HEK293 (cell line): ENCODE measurements at regions not wholly inside any gene's neighbourhood (a gene's known extent, or its start where the extent isn't known, plus 50 kb on each side); places are given as distances from the start of the nearest gene placed in this dataset.

Source experiments
- CTCF ChIA-PET: fragments of 350-600 bp; formaldehyde crosslinking; extraction: SDS; loops from one replicate; lab custom pipeline; 2021; ENCODE audit warnings: antibody characterized with exemption; lab: Yijun Ruan, JAX
- POLR2A ChIA-PET: fragments of 300-600 bp; formaldehyde crosslinking; extraction: SDS; loops from one replicate; lab custom pipeline; 2020; ENCODE audit warnings: antibody characterized with exemption, inconsistent platforms; lab: Yijun Ruan, JAX
- H3K27ac ChIP-seq: fragments of 200-500 bp; sonication (Bioruptor generic); 2 replicates; pipeline ENCODE4 v1.5.1; 2014; ENCODE audit warnings: low read depth, low read length, control low read depth, inconsistent platforms; ENCODE audit errors: extremely low read depth
- H3K36me3 ChIP-seq, 2 experiments: fragments of 200-500 bp in 1 of 2; sonication (Bioruptor generic) in 1 of 2; 1 replicate in 1 of 2; 2 replicates in 1 of 2; pipeline ENCODE4 v1.5.1; 2014 to 2017; ENCODE audit warnings: inconsistent platforms in 2 of 2, low read length in 2 of 2; ENCODE audit not compliant: control insufficient read depth in 2 of 2, insufficient read depth in 1 of 2
- H3K4me1 ChIP-seq: fragments of 200-500 bp; sonication (Bioruptor generic); 2 replicates; pipeline ENCODE4 v1.5.1; 2014; ENCODE audit warnings: mild to moderate bottlenecking, low read length, inconsistent platforms; ENCODE audit not compliant: control insufficient read depth, insufficient read depth
- H3K4me3 ChIP-seq: 2 replicates; pipeline ENCODE4 v1.5.1; 2011; ENCODE audit warnings: low read depth, mild to moderate bottlenecking, control low read depth, low read length, moderate library complexity
- H3K9me3 ChIP-seq: fragments of 200-500 bp; sonication (Bioruptor generic); 2 replicates; pipeline ENCODE4 v1.5.1; 2014; ENCODE audit warnings: low read depth, low read length, inconsistent platforms; ENCODE audit not compliant: control insufficient read depth, insufficient read depth
- AEBP2 ChIP-seq: fragments of 450-650 bp; formaldehyde crosslinking; IDR thresholded peaks from 2 replicates; pipeline ENCODE4 v1.5.1; 2016; ENCODE audit warnings: missing biosample characterization, missing genetic modification characterization, borderline replicate concordance
- EGR2 ChIP-seq: fragments of 450-650 bp; formaldehyde crosslinking; IDR thresholded peaks from 2 replicates; pipeline ENCODE4 v1.5.1; 2016; ENCODE audit warnings: low read depth, missing biosample characterization, missing genetic modification characterization
- GFI1B ChIP-seq: fragments of 450-650 bp; formaldehyde crosslinking; IDR thresholded peaks from 2 replicates; pipeline ENCODE4 v1.5.1; 2016; ENCODE audit warnings: missing biosample characterization, missing genetic modification characterization
- GLI2 ChIP-seq: fragments of 450-650 bp; formaldehyde crosslinking; IDR thresholded peaks from 2 replicates; pipeline ENCODE4; 2017; ENCODE audit warnings: missing biosample characterization, missing genetic modification characterization, low read depth, borderline replicate concordance
- KLF10 ChIP-seq: fragments of 450-650 bp; IDR thresholded peaks from 2 replicates; pipeline ENCODE4 v1.5.1; 2018; ENCODE audit warnings: missing biosample characterization, mild to moderate bottlenecking, missing genetic modification characterization
- MZF1 ChIP-seq: fragments of 450-650 bp; formaldehyde crosslinking; IDR thresholded peaks from 2 replicates; pipeline ENCODE4 v1.5.1; 2017; ENCODE audit warnings: missing biosample characterization, missing genetic modification characterization, borderline replicate concordance
- PRDM2 ChIP-seq: fragments of 450-650 bp; formaldehyde crosslinking; IDR thresholded peaks from 2 replicates; pipeline ENCODE4 v1.5.1; 2016; ENCODE audit warnings: missing biosample characterization, missing genetic modification characterization, borderline replicate concordance
- RBAK ChIP-seq: fragments of 450-650 bp; formaldehyde crosslinking; IDR thresholded peaks from 2 replicates; pipeline ENCODE4 v1.5.1; 2016; ENCODE audit warnings: missing biosample characterization, missing genetic modification characterization
- SP7 ChIP-seq: fragments of 450-650 bp; formaldehyde crosslinking; IDR thresholded peaks from 2 replicates; pipeline ENCODE4 v1.5.1; 2016; ENCODE audit warnings: missing biosample characterization, missing genetic modification characterization
- TCF7L2 ChIP-seq: IDR thresholded peaks from 2 replicates; pipeline ENCODE4 v1.6.1; 2011; ENCODE audit warnings: low read depth, mild to moderate bottlenecking, inconsistent platforms, low read length, moderate library complexity, borderline replicate concordance
- ZBTB17 ChIP-seq: fragments of 450-650 bp; formaldehyde crosslinking; IDR thresholded peaks from 2 replicates; pipeline ENCODE4 v1.5.1; 2016; ENCODE audit warnings: missing biosample characterization, missing genetic modification characterization
- ZBTB20 ChIP-seq: fragments of 450-650 bp; formaldehyde crosslinking; IDR thresholded peaks from 2 replicates; pipeline ENCODE4 v1.5.1; 2016; ENCODE audit warnings: missing biosample characterization, missing genetic modification characterization
- ZNF239 ChIP-seq: fragments of 450-650 bp; formaldehyde crosslinking; IDR thresholded peaks from 2 replicates; pipeline ENCODE4 v1.5.1; 2016; ENCODE audit warnings: missing biosample characterization, missing genetic modification characterization
- ZNF266 ChIP-seq: fragments of 450-650 bp; formaldehyde crosslinking; IDR thresholded peaks from 2 replicates; pipeline ENCODE4 v1.5.1; 2016; ENCODE audit warnings: missing biosample characterization, missing genetic modification characterization, low read depth
- ZNF391 ChIP-seq: fragments of 450-650 bp; formaldehyde crosslinking; IDR thresholded peaks from 2 replicates; pipeline ENCODE4 v1.5.1; 2016; ENCODE audit warnings: low read depth, missing biosample characterization, missing genetic modification characterization, borderline replicate concordance
- ZNF518A ChIP-seq: fragments of 450-650 bp; formaldehyde crosslinking; conservative IDR thresholded peaks from 2 replicates; pipeline ENCODE4 v1.5.1; 2016; ENCODE audit warnings: low read depth, missing biosample characterization, missing genetic modification characterization
- ZNF558 ChIP-seq: fragments of 450-650 bp; formaldehyde crosslinking; IDR thresholded peaks from 2 replicates; pipeline ENCODE4 v1.5.1; 2016; ENCODE audit warnings: missing biosample characterization, missing genetic modification characterization
- ZNF561 ChIP-seq: fragments of 450-650 bp; IDR thresholded peaks from 2 replicates; pipeline ENCODE4 v1.5.1; 2018; ENCODE audit warnings: missing biosample characterization, missing genetic modification characterization, borderline replicate concordance
- ZNF596 ChIP-seq: fragments of 450-650 bp; IDR thresholded peaks from 2 replicates; pipeline ENCODE4 v1.5.0; 2018; ENCODE audit warnings: missing biosample characterization, mild to moderate bottlenecking, missing genetic modification characterization, moderate library complexity
- ZNF600 ChIP-seq: fragments of 450-650 bp; formaldehyde crosslinking; IDR thresholded peaks from 2 replicates; pipeline ENCODE4 v1.5.1; 2016; ENCODE audit warnings: missing biosample characterization, missing genetic modification characterization
- ZNF624 ChIP-seq: fragments of 450-650 bp; formaldehyde crosslinking; IDR thresholded peaks from 2 replicates; pipeline ENCODE4 v1.5.1; 2017; ENCODE audit warnings: missing biosample characterization, missing genetic modification characterization
- ZNF629 ChIP-seq: fragments of 450-650 bp; formaldehyde crosslinking; IDR thresholded peaks from 2 replicates; pipeline ENCODE4 v1.5.1; 2017; ENCODE audit warnings: missing biosample characterization, missing genetic modification characterization
- ZNF777 ChIP-seq: fragments of 450-650 bp; formaldehyde crosslinking; IDR thresholded peaks from 2 replicates; pipeline ENCODE4 v1.5.1; 2017; ENCODE audit warnings: missing biosample characterization, missing genetic modification characterization, borderline replicate concordance

- TF ChIP-seq MZF1, result no peak
- no peak for TF ChIP-seq ZNF561 (tag by site-specific recombination)
- no peak for TF ChIP-seq TCF7L2
- no peak for TF ChIP-seq RBAK (tag by site-specific recombination)
- no peak for TF ChIP-seq ZNF600 (tag by site-specific recombination)
- TF ChIP-seq ZBTB20, result no peak
- TF ChIP-seq AEBP2 (tag by site-specific recombination), result no peak
- no peak for TF ChIP-seq ZNF624 (tag by site-specific recombination)
Measured at GRCh38 chr2:118351796-118352195, 263.5 kb downstream of the INSIG2 start (continued).

- H3K36me3 ChIP-seq, result no peaks in the 10 kb centered on the region
- no peak for TF ChIP-seq ZBTB17 (tag by site-specific recombination)
- TF ChIP-seq GFI1B, result no peak
- no peak for TF ChIP-seq ZNF518A
- TF ChIP-seq ZNF239, result no peak
- TF ChIP-seq GLI2 (tag by site-specific recombination), result no peak
- TF ChIP-seq ZNF596, result no peak
- TF ChIP-seq ZNF391 (tag by site-specific recombination), result no peak
- TF ChIP-seq ZNF266, result no peak
- TF ChIP-seq SP7 (tag by site-specific recombination), result no peak
- no peak for TF ChIP-seq TCF7L2
- no peak for TF ChIP-seq KLF10 (tag by site-specific recombination)
- TF ChIP-seq ZNF777 (tag by site-specific recombination), result no peak
- no peak for TF ChIP-seq ZNF629 (tag by site-specific recombination)
- TF ChIP-seq EGR2 (tag by site-specific recombination), result no peak
- no peak for TF ChIP-seq PRDM2 (tag by site-specific recombination)
- TF ChIP-seq ZNF558 (tag by site-specific recombination), result no peak
- TF ChIP-seq, all 188 proteins: peak for 0
- POLR2A ChIA-PET, result no interaction called here
- Histone ChIP-seq H3K4me3 (no peak overlapping the region), H3K27ac (no peak overlapping the region), H3K4me1 (no peaks in the 10 kb centered on the region), H3K9me3 (no peaks in the 10 kb centered on the region)
- CTCF ChIA-PET, result interaction anchor here (0.7 kb wide), 1 partner anchor 16 kb away, joined by 3 read pairs; no protein-coding TSS in a partner anchor
Measured at GRCh38 chr2:118350621-118351020, 262.4 kb downstream of the INSIG2 start.
